NCI-H446 treated with DMSO at 0.1 percent for 48 hours (cell line): ENCODE measurements at regions not wholly inside any gene's neighbourhood (a gene's known extent, or its start where the extent isn't known, plus 50 kb on each side); places are given as distances from the start of the nearest gene placed in this dataset.
A peak's percentile ranks its signal among the peaks of the same experiment; 100 is the strongest.

Experiments used
- DNase-seq: peaks from one replicate; lab custom pipeline; 2025; lab: John Stamatoyannopoulos, UW

DNA sequence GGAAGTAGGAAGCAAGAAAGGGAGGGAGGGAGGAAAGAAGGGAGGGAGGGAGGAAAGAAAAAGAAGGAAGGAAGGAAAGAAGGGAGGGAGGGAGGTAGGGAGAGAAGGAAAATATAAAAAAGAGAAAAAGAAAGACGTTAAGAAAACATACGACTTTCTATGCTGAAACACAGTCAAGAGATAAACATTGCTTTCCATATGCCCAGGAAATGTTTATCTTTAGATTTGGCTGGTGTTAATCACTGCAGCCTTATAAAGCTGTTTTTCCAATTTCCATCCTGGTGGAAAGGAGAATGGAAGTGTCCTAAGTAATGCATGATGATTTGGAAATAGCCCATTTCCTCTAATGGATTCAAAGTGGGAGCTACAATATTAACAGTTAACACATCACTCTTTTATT is 524.3 kb downstream of the MTRR start:
- DNase-seq: no peak

DNA sequence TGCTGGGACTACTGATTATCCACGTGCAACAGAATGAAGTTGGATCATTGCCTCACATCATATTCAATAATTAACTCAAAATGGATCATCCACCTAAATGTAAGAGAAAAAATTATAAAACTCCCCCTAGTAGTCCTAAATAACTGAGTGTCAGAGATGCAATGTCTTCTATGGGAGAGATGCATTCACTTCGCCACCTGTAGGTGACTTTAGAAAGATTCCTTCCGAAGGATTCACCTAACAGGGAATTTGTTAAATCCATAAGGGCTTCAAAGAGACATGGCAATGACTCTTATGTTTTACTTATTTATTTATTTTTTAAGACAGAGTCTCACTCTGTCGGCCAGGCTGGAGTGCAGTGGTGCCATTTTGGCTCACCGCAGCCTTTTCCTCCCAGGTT is 526.0 kb downstream of the MTRR start:
- no peak for DNase-seq

DNA sequence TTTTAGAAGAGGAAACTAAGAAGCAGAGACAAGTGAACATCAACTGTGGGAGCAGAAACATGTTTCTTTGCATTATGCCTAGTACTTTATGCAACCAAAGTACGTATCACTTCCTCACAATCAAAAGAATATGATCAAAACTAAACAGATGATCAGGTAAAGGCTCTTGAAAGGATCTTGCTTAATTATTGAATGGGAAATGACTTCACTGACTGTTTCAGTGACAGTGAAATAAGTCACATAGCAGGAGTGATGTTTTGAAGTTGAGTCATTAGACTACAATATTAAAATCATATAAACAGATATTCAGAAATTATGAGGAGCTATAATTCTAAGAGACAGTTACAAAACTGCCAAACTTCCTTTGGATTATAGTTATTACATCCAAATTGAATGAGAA is 527.3 kb downstream of the MTRR start:
- no peak for DNase-seq

DNA sequence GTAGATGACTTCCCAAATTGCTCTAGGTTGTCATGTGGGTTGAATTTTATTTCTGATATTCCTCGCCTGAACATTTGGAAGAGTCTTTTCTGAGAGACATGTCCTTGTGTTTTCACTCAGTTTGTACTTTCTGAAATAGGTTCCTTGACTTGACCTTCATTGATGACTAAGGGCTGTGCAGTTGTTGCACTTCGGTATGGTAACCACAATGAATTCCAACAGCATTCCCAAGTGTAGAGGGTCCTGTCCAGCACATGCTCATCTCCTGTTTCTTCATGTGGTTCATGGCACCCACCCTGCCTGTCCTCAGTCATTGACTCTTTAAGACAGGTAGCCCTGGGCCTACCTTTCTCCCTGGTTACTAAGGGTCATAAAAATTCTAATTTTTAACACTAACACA is 527.8 kb downstream of the MTRR start:
- no peak for DNase-seq

DNA sequence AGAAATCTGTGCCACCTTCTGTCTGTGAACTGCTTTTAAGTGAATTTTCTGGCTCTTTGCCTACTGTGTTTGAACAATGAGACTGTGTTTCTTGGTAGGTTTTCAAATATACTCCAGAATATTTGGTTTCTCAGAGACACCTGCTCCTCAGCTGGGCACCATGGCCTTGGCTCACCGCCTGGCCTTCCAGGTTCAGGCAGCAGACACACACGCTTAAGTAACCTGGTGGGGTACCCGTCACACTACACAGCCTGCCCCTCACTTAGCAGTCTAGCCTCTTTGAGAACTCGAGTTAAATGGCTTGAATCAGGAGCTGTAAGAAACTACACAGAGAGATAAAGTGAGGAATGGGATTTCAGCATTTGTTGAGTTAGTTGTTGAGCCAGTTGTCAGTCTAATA is 530.5 kb downstream of the MTRR start:
- no peak for DNase-seq

DNA sequence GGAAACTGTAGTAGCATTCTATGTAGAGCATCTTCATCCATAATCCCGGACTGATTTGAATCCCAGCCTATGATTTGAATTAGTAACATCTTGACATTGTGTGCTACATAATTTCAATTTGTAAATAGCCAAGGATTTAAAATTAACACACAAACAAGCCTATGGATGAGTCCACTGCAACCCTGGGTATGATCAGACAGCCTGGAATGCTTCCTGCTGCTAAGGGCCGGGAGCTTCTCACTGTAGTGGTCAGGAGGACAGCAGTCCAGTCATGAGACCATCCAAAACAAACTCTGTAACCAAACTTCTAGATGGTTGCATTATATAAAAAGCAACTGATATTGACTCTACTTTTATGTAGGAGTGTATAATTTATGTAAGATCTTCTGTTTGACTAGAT is 539.3 kb downstream of the MTRR start:
- DNase-seq: no peak

DNA sequence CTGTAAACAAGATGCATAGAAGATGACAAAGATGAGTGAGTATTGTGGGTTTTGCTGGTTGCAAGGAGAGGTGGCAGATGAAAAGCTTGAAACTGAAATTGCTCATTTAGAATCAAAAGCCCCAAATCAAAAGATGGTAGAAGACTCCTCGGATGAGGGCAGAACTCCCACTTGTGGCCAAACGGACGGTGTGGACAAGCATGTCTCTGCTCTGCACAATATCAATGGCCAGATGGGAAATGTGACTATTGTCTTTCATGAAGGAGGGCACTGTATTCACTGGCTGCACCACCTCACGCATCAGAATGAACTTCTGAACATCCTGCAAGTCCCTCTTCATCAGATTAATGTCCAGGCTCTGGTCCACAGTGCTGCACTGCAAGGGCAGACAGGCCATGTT is 541.7 kb downstream of the MTRR start:
- DNase-seq: no peak

DNA sequence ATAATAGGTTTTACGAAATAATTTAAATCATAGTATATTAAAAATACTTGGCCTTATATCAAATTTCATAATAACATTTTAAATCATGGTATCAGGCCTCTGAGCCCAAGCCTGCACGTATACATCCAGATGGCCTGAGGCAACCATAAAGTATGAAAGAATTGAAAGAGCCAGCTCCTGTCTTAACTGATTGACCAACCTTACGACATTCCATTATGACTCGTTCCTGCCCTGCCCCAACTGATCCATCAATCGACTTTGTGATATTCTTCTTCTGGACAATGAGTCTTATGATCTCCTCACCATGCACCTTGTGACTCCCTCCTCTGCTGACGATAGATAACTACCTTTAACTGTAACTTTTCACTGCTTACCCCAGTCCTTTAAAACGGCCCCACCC is 545.0 kb downstream of the MTRR start:
- no peak for DNase-seq

DNA sequence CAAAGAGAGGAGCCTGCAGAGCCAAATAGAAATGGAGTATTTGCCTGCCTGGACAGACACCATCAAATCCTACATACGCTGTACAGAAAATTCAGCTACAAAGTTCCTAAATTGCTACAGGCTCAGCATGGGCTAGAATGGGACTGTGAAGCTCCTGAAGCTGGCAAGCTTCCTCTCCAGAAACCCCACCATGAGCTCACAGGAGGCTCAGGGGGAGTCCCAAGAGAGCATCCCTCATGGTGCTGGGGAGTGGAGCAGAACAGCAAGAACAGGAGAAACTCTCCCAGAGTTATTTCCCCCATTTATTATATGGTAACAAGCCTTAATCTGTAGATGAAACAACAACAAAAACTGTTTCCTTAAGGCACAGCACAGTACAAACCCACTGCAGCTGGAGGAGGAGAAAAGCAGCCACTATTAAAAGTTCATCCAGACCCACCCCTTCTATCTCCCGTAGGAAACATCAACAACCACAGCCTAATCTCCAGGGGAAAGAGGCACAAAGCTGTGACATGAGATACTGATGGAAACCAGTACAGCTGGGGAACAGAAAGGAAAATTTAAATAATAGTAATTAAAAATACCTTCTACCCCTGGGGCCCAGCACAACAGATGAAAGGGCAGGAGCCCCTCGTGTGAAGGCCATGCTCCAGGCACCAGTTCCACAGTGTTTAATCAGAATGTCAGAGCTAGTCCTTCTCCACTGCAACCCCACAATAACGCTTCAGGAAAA is 548.5 kb downstream of the MTRR start:
- DNase-seq: no peak

DNA sequence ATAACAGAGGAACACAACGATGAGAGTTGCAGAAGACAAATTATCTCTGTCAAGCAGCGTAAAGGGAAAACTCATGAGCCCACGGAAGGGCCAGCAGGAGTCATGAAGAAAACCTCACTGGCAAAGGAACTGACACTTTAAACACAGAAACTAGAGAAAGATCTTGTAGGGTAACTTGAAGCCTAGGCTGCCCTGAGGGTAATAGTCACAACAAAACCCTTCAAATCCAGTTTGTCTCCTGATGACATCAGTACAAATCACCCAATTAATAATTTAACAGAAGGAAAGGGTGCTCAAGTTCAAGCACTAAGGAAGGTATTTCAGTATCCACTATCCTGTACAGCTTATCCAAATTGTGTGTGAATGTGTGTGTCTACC is 549.1 kb downstream of the MTRR start:
- DNase-seq: no peak

DNA sequence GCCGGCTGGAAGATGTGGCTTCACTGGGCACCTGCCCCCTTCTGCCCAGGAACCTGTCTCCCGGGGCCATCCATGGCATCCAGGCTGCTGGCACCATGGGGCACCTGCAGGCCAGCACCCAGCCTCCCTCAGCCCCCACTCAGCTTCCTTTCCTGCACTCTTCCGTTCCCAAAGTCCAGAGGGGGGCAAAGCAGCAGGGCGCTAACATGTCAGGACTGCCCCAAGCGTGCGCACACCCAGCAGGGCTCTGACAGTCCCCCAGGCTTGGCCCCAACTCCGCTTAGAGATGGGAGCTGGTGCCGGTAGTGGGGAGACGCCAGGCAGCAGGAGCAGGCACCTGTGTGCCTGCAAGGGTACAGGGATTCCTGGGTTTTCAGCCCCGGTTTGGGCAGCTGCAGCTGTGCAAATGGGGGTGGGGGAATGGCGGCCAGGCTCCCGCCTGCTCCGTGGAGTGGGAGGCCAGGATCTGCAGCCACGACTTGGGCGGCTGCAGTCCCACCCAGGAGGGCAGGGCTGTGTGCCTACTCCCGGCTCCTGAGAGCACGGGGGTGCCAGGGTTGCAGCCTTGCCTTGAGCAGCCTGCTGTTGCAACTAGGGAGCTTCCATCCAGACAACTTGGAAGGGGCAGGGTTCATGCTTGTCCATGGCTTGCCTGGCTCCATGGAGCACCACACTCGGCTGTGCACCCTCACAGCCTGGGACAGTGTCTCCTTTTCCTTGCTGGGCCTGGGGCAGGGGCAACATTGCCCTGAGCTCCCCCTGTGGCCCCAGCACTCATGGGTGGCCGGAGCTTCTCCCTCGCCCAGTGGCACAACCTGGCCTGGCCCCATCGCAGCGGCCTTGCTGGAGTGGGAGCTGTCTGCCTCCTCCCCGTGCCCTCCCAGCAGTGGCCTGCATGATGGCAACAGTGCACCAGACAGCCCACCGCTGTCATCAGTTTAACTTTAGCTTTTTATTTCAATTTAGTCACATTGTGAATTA is 561.1 kb downstream of the MTRR start:
- no peak for DNase-seq

- DNase-seq: no peak
Observed at GRCh38 chr5:8434501-8434900, 565.6 kb downstream of the MTRR start.

DNA sequence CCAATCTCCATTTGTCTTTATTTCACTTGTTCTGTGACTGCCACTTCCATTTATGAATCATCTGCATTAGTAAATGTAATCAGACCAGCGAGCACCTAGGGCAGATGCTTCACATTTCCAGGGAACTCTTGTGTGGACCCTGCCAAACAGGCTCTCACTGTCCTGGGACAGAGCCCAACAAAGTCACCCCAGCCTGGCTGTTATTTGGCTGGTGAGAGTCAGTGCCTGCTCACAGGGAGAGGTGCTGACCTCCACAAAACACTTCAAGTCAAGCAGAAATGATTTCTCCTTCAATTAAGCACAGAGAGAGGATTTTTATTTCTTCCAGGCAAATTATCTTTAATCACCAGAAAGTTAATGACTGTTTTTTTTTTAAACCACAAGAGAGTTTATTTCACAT is 568.0 kb downstream of the MTRR start:
- no peak for DNase-seq

GRCh38 chr5:8445139-8445538 is 576.2 kb downstream of the MTRR start:
- DNase-seq: no peak

GRCh38 chr5:8446179-8446578 is 577.2 kb downstream of the MTRR start:
- DNase-seq: no peak

DNA sequence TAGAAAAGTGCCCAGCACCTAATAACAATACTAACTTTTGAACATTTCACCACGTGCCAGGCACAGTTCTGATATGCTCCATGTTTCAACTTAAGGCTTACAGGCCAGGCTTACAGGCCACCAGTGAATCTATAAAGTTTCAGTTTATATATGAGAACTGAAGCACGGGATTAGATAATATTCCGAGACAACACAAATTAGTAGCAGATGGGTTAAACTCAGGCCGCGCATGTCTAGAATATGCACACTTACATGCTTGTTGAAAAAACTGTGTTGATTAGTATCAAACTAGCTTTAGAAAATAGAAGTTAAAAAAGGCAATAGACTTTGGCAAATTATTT is 587.9 kb downstream of the MTRR start:
- DNase-seq: peak; percentile 51

DNA sequence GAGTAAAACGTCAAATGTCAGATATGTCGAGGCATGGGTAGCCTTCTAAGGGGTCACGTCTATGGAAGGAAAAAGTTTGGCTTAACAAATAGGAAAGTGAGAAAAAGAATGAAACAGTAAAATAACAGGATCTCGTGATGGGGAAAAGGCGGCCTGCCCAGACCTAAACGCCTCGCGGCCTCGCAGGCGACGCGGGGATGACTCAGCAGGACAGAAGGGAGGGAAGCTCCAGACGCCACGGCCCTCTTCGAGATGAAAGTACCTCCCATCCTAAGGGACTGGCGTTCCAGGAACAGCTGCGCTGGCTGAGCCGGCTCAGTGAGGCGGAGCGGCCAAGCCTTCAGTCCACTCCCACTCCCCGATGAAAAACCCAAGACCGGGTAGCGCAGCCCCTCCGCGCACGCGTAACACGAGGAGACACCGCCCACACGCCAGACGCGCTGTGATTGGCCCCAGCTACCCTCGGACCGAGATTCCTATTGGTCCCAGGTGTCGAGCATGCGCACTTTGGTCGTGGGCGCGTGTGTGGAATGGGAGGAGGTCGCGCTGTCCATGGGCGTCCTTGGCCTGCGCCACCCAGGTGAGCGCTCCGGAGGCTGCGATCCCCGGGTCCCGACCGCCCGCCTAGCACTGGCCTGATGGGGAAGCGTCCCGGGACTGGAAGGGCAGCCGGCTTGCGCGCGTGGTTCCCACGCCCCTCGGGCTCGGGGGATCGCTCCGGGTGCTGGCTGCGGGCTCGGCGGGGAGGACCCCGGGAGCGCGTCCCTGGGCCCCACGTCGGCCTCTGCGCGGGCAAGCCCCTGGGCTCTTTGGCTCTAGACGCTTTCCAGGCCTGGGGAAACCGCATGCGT is 588.5 kb downstream of the MTRR start:
- peak; percentile 100 for DNase-seq

DNA sequence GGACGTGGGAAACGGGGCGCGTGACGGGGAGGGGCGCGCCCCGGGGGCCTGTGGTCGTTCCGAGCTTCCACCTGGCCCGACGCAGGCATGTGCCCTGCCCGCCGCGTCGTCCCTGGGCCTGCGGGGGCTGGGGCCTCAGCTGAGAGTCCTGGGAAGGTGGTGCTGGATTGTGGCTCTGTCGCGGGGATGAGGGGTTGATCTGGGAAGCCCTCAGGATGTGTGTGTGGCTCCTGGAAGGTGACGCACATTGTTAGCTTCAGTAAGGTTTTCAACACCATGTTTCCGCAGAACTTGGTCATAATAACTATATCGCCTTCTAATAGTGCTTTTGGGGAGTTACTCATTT is 589.1 kb downstream of the MTRR start:
- DNase-seq: no peak

DNA sequence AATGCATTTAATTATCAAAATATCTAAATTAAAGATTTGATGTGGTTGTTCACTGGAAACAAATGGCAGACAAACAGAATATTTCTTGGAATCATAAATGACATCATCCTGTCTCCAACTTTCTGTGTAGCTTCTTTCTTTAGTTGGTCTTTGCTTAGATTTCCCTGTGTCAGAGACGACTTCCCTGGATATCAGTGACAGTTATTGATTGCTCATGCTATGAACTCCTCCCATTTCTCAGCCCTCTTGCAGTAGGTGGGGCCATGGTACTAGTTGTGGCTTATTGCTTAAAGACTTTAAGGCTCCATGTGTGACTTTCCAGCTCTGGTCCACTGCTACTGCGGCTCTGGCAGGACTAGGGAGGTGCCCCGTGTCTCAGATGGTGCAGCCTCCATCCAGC is 592.6 kb downstream of the MTRR start:
- DNase-seq: no peak

DNA sequence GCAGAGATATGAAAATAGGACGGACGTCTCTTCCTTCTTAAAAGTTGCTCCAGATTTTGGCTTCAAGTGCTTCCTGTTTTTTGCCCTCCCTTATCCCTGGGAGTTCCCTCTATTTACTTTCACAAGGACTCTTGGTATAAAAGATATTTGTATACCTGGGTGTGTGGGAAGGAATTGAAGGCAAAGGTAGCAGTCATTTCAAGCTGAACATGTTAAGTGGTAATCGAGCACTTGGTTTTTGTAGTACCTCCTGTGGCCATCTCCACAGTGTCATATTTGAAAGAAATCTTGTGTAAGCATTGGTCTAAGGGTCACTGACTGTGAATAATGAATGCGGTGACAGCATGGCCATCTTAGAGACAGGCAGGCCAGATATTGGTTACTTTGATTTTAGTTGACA is 593.6 kb downstream of the MTRR start:
- no peak for DNase-seq

- DNase-seq: no peak
Observed at GRCh38 chr5:8470489-8470888, 601.5 kb downstream of the MTRR start.

DNA sequence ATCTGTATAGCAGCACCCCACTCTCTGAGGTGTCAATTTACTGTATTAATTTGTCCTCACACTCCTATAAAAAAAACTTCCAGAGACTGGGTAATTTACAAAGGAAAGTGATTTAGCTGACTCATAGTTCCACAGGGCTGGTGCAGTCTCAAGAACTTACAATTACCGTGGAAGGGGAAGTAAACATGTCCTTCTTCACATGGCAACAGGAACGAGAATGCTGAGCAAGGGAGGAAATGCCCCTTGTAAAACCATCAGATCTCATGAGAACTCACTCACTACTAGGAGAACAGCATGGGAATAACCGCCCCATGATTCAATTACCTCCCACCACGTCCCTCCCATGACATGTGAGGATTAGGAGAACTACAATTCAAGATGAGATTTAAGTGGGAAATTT is 602.6 kb downstream of the MTRR start:
- DNase-seq: no peak

DNA sequence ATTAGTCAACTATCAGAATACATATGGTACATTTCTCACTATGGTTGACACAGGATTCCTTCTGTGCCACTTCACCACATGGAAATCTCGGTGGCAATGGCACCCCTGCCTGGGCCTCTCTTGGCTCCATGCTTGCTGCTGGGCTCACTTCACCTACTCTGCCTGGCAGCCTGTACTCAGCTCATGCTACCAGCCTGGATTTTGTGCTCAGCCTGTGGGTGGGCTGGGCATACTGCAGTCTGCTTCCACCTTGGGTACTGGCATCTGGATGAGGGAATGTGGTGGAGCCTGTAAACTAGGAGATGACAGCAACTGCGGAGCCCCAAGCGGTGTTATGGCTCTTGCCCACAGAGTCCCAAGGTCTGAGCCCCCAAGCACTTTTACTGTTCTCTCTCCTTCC is 604.1 kb downstream of the MTRR start:
- DNase-seq: no peak
